HepG2 (cell line): ENCODE measurements at regions not wholly inside any gene's neighbourhood (a gene's known extent, or its start where the extent isn't known, plus 50 kb on each side); places are given as distances from the start of the nearest gene placed in this dataset.

ENCODE experiments used
- DNMT3B ChIP-seq: conservative IDR thresholded peaks from 2 replicates; pipeline ENCODE4 v1.6.1; 2016; ENCODE audit warnings: missing biosample characterization, control low read depth
- DR1 ChIP-seq: sonication (generic); formaldehyde crosslinking; IDR thresholded peaks from 2 replicates; pipeline ENCODE4 v1.8.0; 2021; ENCODE audit warnings: mild to moderate bottlenecking, missing genetic modification reagents, inconsistent platforms
- HDAC1 ChIP-seq: sonication (generic); formaldehyde crosslinking; IDR thresholded peaks from 2 replicates; pipeline ENCODE4 v1.5.1; 2020; ENCODE audit warnings: mild to moderate bottlenecking, missing genetic modification reagents
- HES4 ChIP-seq: sonication (generic); formaldehyde crosslinking; IDR thresholded peaks from 2 replicates; pipeline ENCODE4 v1.9.0; 2021; ENCODE audit warnings: mild to moderate bottlenecking, missing genetic modification reagents, borderline replicate concordance
- HMG20A ChIP-seq: IDR thresholded peaks from 2 replicates; pipeline ENCODE4 v1.6.1; 2016; ENCODE audit warnings: borderline replicate concordance
- PHB2 ChIP-seq: fragments of 450-650 bp; IDR thresholded peaks from 2 replicates; pipeline ENCODE4 v1.6.1; 2018; ENCODE audit not compliant: partially characterized antibody
- PITX1 ChIP-seq: sonication (generic); formaldehyde crosslinking; IDR thresholded peaks from 2 replicates; pipeline ENCODE4 v1.5.1; 2020; ENCODE audit warnings: mild to moderate bottlenecking, missing genetic modification reagents
- SP4 ChIP-seq: sonication (generic); formaldehyde crosslinking; IDR thresholded peaks from 2 replicates; pipeline ENCODE4 v1.8.1; 2023; ENCODE audit warnings: mild to moderate bottlenecking, missing genetic modification reagents
- SYNCRIP ChIP-seq: fragments of 200-400 bp; formaldehyde crosslinking; IDR thresholded peaks from 2 replicates; pipeline ENCODE4 v1.6.1; 2018; ENCODE audit warnings: mild to moderate bottlenecking, low read depth, low read length; ENCODE audit not compliant: insufficient read depth
- THAP7 ChIP-seq: sonication (generic); formaldehyde crosslinking; IDR thresholded peaks from 2 replicates; pipeline ENCODE4 v1.8.1; 2023; ENCODE audit warnings: mild to moderate bottlenecking, missing genetic modification reagents
- ZBTB14 ChIP-seq: sonication (generic); formaldehyde crosslinking; IDR thresholded peaks from 2 replicates; pipeline ENCODE4 v1.4.0; 2020; ENCODE audit warnings: missing genetic modification reagents
- ZFP91 ChIP-seq: sonication (generic); formaldehyde crosslinking; IDR thresholded peaks from 2 replicates; pipeline ENCODE4 v1.9.0; 2022; ENCODE audit warnings: missing genetic modification reagents, mild to moderate bottlenecking, borderline replicate concordance
- ZMYM4 ChIP-seq: sonication (generic); formaldehyde crosslinking; IDR thresholded peaks from 2 replicates; pipeline ENCODE4 v1.8.1; 2023; ENCODE audit warnings: mild to moderate bottlenecking, missing genetic modification reagents
- ZNF280D ChIP-seq: sonication (generic); formaldehyde crosslinking; IDR thresholded peaks from 2 replicates; pipeline ENCODE4 v1.5.1; 2020; ENCODE audit warnings: mild to moderate bottlenecking, missing genetic modification reagents
- ZNF552 ChIP-seq: sonication (generic); formaldehyde crosslinking; IDR thresholded peaks from 2 replicates; pipeline ENCODE4 v1.9.0; 2022; ENCODE audit warnings: missing genetic modification reagents, mild to moderate bottlenecking, borderline replicate concordance
- ZNF639 ChIP-seq: conservative IDR thresholded peaks from 2 replicates; pipeline ENCODE4 v1.6.1; 2018; ENCODE audit warnings: missing genetic modification reagents
- ZNF652 ChIP-seq: IDR thresholded peaks from 2 replicates; pipeline ENCODE4 v1.6.1; 2016; ENCODE audit warnings: low read depth, borderline replicate concordance
- ZNF770 ChIP-seq: sonication (generic); formaldehyde crosslinking; IDR thresholded peaks from 2 replicates; pipeline ENCODE4 v1.5.0; 2020; ENCODE audit warnings: mild to moderate bottlenecking, missing genetic modification reagents

- TF ChIP-seq ZNF639 (CRISPR knock-in tag) (no peak), DNMT3B (CRISPR knock-in tag) (no peak), THAP7 (CRISPR knock-in tag) (0 out of 2 replicates have a peak, but pooled peaks have one; percentile 35), HES4 (CRISPR knock-in tag) (no peak), ZNF552 (CRISPR knock-in tag) (no peak), ZBTB14 (CRISPR knock-in tag) (no peak), SP4 (no peak), ZMYM4 (no peak), HDAC1 (peak; percentile 21; the same call in 1 of the 2 replicates), PHB2 (no peak), ZNF280D (CRISPR knock-in tag) (no peak), HMG20A (CRISPR knock-in tag) (no peak), ZFP91 (CRISPR knock-in tag) (peak; percentile 21; the same call in 1 of the 2 replicates), DR1 (CRISPR knock-in tag) (no peak), SYNCRIP (no peak), ZNF652 (peak; percentile 92), PITX1 (CRISPR knock-in tag) (0 out of 2 replicates have a peak, but pooled peaks have one; percentile 45), ZNF770 (no peak)
These were observed 83.1 kb downstream of the CPN2 start (continued) for GRCh38 chr3:194267744-194268653.
